Caco-2 (cell line): ENCODE measurements at regions not wholly inside any gene's neighbourhood (a gene's known extent, or its start where the extent isn't known, plus 50 kb on each side); places are given as distances from the start of the nearest gene placed in this dataset.

Experiments
- BruUV-seq: library from RNA; stranded (reverse); fragments of 400-500 nt; replicated peaks from 2 replicates; lab custom pipeline; 2021; lab: Mats Ljungman, UMichigan
- CTCF ChIA-PET: fragments of 300-600 bp; sonication (Branson Sonifier 250); formaldehyde crosslinking; loops from one replicate; lab custom pipeline; 2022; ENCODE audit warnings: antibody characterized with exemption; lab: Charles Lee
- POLR2A ChIA-PET: fragments of 300-600 bp; sonication (Branson Sonifier 250); formaldehyde crosslinking; loops from one replicate; lab custom pipeline; 2022; ENCODE audit warnings: antibody characterized with exemption; lab: Charles Lee
- DNase-seq, 2 experiments: peaks; one replicate each; pipeline versions ENCODE4 v3.0.0 to v3.0.0-alpha.2; 2020 to 2022
- H3K27me3 ChIP-seq: replicated peaks from 2 replicates; pipeline ENCODE4 v1.6.0; 2011; ENCODE audit warnings: low read length; ENCODE audit not compliant: control insufficient read depth, insufficient read depth
- H3K36me3 ChIP-seq: 2 replicates; pipeline ENCODE4 v1.5.1; 2011; ENCODE audit warnings: low read length; ENCODE audit not compliant: control insufficient read depth, insufficient read depth
- H3K4me1 ChIP-seq: fragments of 250-450 bp; sonication (Bioruptor Pico); 2 replicates; pipeline ENCODE4 v1.5.1; 2020; ENCODE audit warnings: mild to moderate bottlenecking
- H3K4me3 ChIP-seq: 2 replicates; pipeline ENCODE4 v1.5.1; 2011; ENCODE audit warnings: low read depth, mild to moderate bottlenecking, control low read depth, low read length
- H3K9me3 ChIP-seq: fragments of 250-450 bp; sonication (Bioruptor Pico); 2 replicates; pipeline ENCODE4 v1.5.1; 2020; ENCODE audit warnings: mild to moderate bottlenecking, moderate library complexity
- H3K27ac Mint-ChIP-seq: one replicate; pipeline ENCODE4 v1.8.0; 2022; ENCODE audit warnings: mixed read lengths; ENCODE audit not compliant: unreplicated experiment
- H3K27me3 Mint-ChIP-seq: one replicate; pipeline ENCODE4 v1.8.0; 2022; ENCODE audit warnings: mixed read lengths; ENCODE audit not compliant: insufficient read depth, unreplicated experiment
- H3K36me3 Mint-ChIP-seq: one replicate; pipeline ENCODE4 v1.8.0; 2022; ENCODE audit warnings: mild to moderate bottlenecking, mixed read lengths; ENCODE audit not compliant: insufficient read depth, unreplicated experiment
- H3K4me1 Mint-ChIP-seq: one replicate; pipeline ENCODE4 v1.8.0; 2022; ENCODE audit warnings: low read depth, mixed read lengths; ENCODE audit not compliant: unreplicated experiment
- H3K4me3 Mint-ChIP-seq: one replicate; pipeline ENCODE4 v1.8.0; 2022; ENCODE audit warnings: mild to moderate bottlenecking, moderate library complexity, mixed read lengths; ENCODE audit not compliant: unreplicated experiment
- H3K9me3 Mint-ChIP-seq: one replicate; pipeline ENCODE4 v1.8.0; 2022; ENCODE audit warnings: mixed read lengths; ENCODE audit not compliant: unreplicated experiment
- CTCF ChIP-seq, 2 experiments: fragments of 200-600 bp in 1 of 2; IDR thresholded peaks; 1 replicate in 1 of 2; 2 replicates in 1 of 2; pipeline versions ENCODE4 v1.5.1 to v1.8.0; 2011 to 2022; ENCODE audit warnings: antibody characterized with exemption in 1 of 2, control low read depth in 1 of 2, inconsistent platforms in 1 of 2, low read depth in 1 of 2, low read length in 1 of 2, mild to moderate bottlenecking in 1 of 2, moderate library complexity in 1 of 2; ENCODE audit not compliant: insufficient read depth in 1 of 2, severe bottlenecking in 1 of 2, unreplicated experiment in 1 of 2
- intact Hi-C: fragments of 100-400 bp; cut with micrococcal nuclease; formaldehyde crosslinking; loops from one replicate; pipeline ENCODE4 v1.10.0; 2022; ENCODE audit not compliant: unreplicated experiment

- Mint-ChIP-seq H3K4me1 (no peaks in the 10 kb centered on the region), H3K27me3 (no peaks in the 10 kb centered on the region), H3K27ac (no peak overlapping the region), H3K4me3 (no peak overlapping the region), H3K36me3 (no peaks in the 10 kb centered on the region), H3K9me3 (no peaks in the 10 kb centered on the region)
- POLR2A ChIA-PET, result no interaction called here
- intact Hi-C loops, result no loop called here
- H3K4me1 ChIP-seq, result no peaks in the 10 kb centered on the region
- no TSS peak for BruUV-seq
- no peaks in the 10 kb centered on the region for H3K9me3 ChIP-seq
- H3K27me3 ChIP-seq, result no peaks in the 10 kb centered on the region
- no peak for DNase-seq
- H3K36me3 ChIP-seq, result no peaks in the 10 kb centered on the region
- H3K4me3 ChIP-seq, result no peak overlapping the region
- CTCF ChIA-PET, result no interaction called here
- no peak for TF ChIP-seq CTCF (IDR thresholded peaks at IDR 0.05; ENCODE audit: insufficient read depth in 1 of 2, low read depth in 1 of 2, low read length in 1 of 2, severe bottlenecking in 1 of 2, unreplicated experiment in 1 of 2)
Observed at GRCh38 chr14:46378248-46378647, 273.3 kb downstream of the RPL10L start.

- H3K27me3 ChIP-seq, result no peaks in the 10 kb centered on the region
- no TSS peak for BruUV-seq
- intact Hi-C loops, result no loop called here
- no peak for TF ChIP-seq CTCF (IDR thresholded peaks at IDR 0.05; ENCODE audit: insufficient read depth in 1 of 2, low read depth in 1 of 2, low read length in 1 of 2, severe bottlenecking in 1 of 2, unreplicated experiment in 1 of 2)
- no peaks in the 10 kb centered on the region for H3K9me3 Mint-ChIP-seq
- ChIA-PET POLR2A (interaction anchor here (0.6 kb wide), 1 partner anchor 1135 kb away, joined by 3 read pairs; no protein-coding TSS in a partner anchor), CTCF (no interaction called here)
- H3K27ac Mint-ChIP-seq, result no peak overlapping the region
- H3K4me1 Mint-ChIP-seq, result no peaks in the 10 kb centered on the region
- DNase-seq, result no peak
- no peaks in the 10 kb centered on the region for H3K36me3 ChIP-seq
- no peaks in the 10 kb centered on the region for H3K4me1 ChIP-seq
- no peaks in the 10 kb centered on the region for H3K9me3 ChIP-seq
- H3K4me3 ChIP-seq, result no peak overlapping the region
- H3K36me3 Mint-ChIP-seq, result no peaks in the 10 kb centered on the region
- H3K4me3 Mint-ChIP-seq, result no peak overlapping the region
- no peaks in the 10 kb centered on the region for H3K27me3 Mint-ChIP-seq
Observed at GRCh38 chr14:46377305-46377704, 274.3 kb downstream of the RPL10L start.

- ChIA-PET CTCF (no interaction called here), POLR2A (no interaction called here)
- H3K36me3 Mint-ChIP-seq, result no peaks in the 10 kb centered on the region
- Histone ChIP-seq H3K27me3 (no peaks in the 10 kb centered on the region), H3K9me3 (no peaks in the 10 kb centered on the region), H3K4me1 (no peaks in the 10 kb centered on the region), H3K36me3 (no peaks in the 10 kb centered on the region), H3K4me3 (no peak overlapping the region)
- H3K27me3 Mint-ChIP-seq, result peaks cover 3% of the 10 kb centered on the region
- TF ChIP-seq CTCF (IDR thresholded peaks at IDR 0.05; ENCODE audit: insufficient read depth in 1 of 2, low read depth in 1 of 2, low read length in 1 of 2, severe bottlenecking in 1 of 2, unreplicated experiment in 1 of 2), result no peak
- H3K27ac Mint-ChIP-seq, result no peak overlapping the region
- H3K4me3 Mint-ChIP-seq, result no peak overlapping the region
- DNase-seq, result no peak
- no peaks in the 10 kb centered on the region for H3K9me3 Mint-ChIP-seq
- intact Hi-C loops, result no loop called here
- no TSS peak for BruUV-seq
- H3K4me1 Mint-ChIP-seq, result no peaks in the 10 kb centered on the region
Observed at GRCh38 chr14:46369391-46369790, 282.2 kb downstream of the RPL10L start.
